ENCODE measurements at regions not wholly inside any gene's neighbourhood (a gene's known extent, or its start where the extent isn't known, plus 50 kb on each side); places are given as distances from the start of the nearest gene placed in this dataset.

GRCh38 chr6:28661097-28661713 lies 135.5 kb downstream of the GPX5 start:
- Histone ChIP-seq H3K4me3 (no peak overlapping the region), H3K4me1 (no peaks in the 10 kb centered on the region), H3K27me3 (peaks cover 11 to 29% (median 19%) of the 10 kb centered on the region in 3 donors), H3K27ac (no peak overlapping the region), H3K9me3 (no peaks in the 10 kb centered on the region), H3K36me3 (no peaks in the 10 kb centered on the region)
- in situ Hi-C loops (cut with MboI; ENCODE audit: low sequenced_read_pairs in 4 of 4) (no loop called here), intact Hi-C loops (cut with DNase I; ENCODE audit: low total_unique reads) (no loop called here)
- no peak for ATAC-seq
- DNase-seq: no peak
- TF ChIP-seq POLR2A (IDR thresholded peaks at IDR 0.05): no peak
- no peak for TF ChIP-seq CTCF (IDR thresholded peaks at IDR 0.05 in 4 of 5, conservative IDR thresholded peaks at IDR 0.05 in 1 of 5)

GRCh38 chr6:28664870-28665396 lies 139.3 kb downstream of the GPX5 start:
- TF ChIP-seq CTCF (IDR thresholded peaks at IDR 0.05 in 4 of 5, conservative IDR thresholded peaks at IDR 0.05 in 1 of 5): no peak
- intact Hi-C loops (cut with DNase I; ENCODE audit: low total_unique reads): no loop called here
- H3K9me3 ChIP-seq: no peaks in the 10 kb centered on the region
- DNase-seq (no peak), ATAC-seq (no peak)
- in situ Hi-C loops (cut with MboI; ENCODE audit: low sequenced_read_pairs in 4 of 4): no loop called here
- no peak overlapping the region for H3K27ac ChIP-seq
- H3K36me3 ChIP-seq: no peaks in the 10 kb centered on the region
- no peak overlapping the region for H3K4me3 ChIP-seq
- H3K4me1 ChIP-seq: no peaks in the 10 kb centered on the region
- peaks cover 0 to under 1% (median 0%) of the 10 kb centered on the region in 3 donors for H3K27me3 ChIP-seq

- TF ChIP-seq CTCF (IDR thresholded peaks at IDR 0.05 in 4 of 5, conservative IDR thresholded peaks at IDR 0.05 in 1 of 5) (no peak), POLR2A (IDR thresholded peaks at IDR 0.05) (no peak)
- DNase-seq (no peak), ATAC-seq (no peak)
- Histone ChIP-seq H3K4me3 (no peak overlapping the region), H3K36me3 (no peaks in the 10 kb centered on the region), H3K9me3 (no peaks in the 10 kb centered on the region), H3K27me3 (peaks cover 24 to 43% (median 26%) of the 10 kb centered on the region in 3 donors), H3K4me1 (no peaks in the 10 kb centered on the region), H3K27ac (no peak overlapping the region)
- intact Hi-C loops (cut with DNase I; ENCODE audit: low total_unique reads): no loop called here
- in situ Hi-C loops (cut with MboI; ENCODE audit: low sequenced_read_pairs in 4 of 4): no loop called here
Observed at GRCh38 chr6:28673417-28673786, 147.7 kb downstream of the GPX5 start.

GRCh38 chr6:28673787-28674671 lies 148.3 kb downstream of the GPX5 start:
- intact Hi-C loops (cut with DNase I; ENCODE audit: low total_unique reads): no loop called here
- H3K4me1 ChIP-seq: no peaks in the 10 kb centered on the region
- H3K27ac ChIP-seq: no peak overlapping the region
- H3K4me3 ChIP-seq: no peak overlapping the region
- no peaks in the 10 kb centered on the region for H3K9me3 ChIP-seq
- DNase-seq: no peak
- peaks cover 24 to 43% (median 26%) of the 10 kb centered on the region in 3 donors for H3K27me3 ChIP-seq
- ATAC-seq: no peak
- no peaks in the 10 kb centered on the region for H3K36me3 ChIP-seq
- in situ Hi-C loops (cut with MboI; ENCODE audit: low sequenced_read_pairs in 4 of 4): no loop called here
- TF ChIP-seq POLR2A (IDR thresholded peaks at IDR 0.05) (no peak), CTCF (IDR thresholded peaks at IDR 0.05 in 4 of 5, conservative IDR thresholded peaks at IDR 0.05 in 1 of 5) (no peak)
